ENCODE measurements at regions not wholly inside any gene's neighbourhood (a gene's known extent, or its start where the extent isn't known, plus 50 kb on each side); places are given as distances from the start of the nearest gene placed in this dataset.
"Not testable (repeated sequence)": the region's sequence is repeated elsewhere in the genome, so short reads cannot be mapped to it uniquely, and the experiment has no call there.

DNA sequence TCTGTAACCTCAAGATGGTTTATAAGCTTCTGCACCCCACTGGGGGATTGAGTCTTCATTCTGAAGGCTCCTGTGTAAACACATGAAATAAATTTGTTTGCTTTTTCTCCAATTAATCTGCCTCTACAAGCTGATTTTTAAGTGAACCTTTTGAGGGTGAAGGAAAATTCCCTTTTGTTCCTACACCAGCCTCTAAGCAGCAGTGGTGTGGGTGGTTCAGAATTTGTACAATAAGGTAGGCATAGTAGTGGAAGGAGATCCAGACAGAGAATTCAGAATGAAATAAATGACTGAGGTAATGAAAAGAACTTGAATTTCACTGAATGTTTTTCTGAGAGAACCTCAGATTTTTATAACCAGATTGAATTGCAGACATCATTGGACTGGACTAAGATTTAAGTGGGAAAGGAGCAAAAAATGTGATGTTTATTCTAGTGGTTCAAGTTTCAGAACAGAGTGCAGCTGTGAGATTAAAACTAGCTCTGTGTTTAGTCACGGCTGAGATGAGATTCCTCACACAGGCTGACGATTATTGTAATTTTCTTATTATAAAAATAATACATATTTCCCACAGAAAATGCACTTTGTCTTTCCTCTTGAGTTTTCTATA, 1162.2 kb downstream of the TYW1 start:
- no peak for DNase-seq (ENCODE audit: low read depth)

DNA sequence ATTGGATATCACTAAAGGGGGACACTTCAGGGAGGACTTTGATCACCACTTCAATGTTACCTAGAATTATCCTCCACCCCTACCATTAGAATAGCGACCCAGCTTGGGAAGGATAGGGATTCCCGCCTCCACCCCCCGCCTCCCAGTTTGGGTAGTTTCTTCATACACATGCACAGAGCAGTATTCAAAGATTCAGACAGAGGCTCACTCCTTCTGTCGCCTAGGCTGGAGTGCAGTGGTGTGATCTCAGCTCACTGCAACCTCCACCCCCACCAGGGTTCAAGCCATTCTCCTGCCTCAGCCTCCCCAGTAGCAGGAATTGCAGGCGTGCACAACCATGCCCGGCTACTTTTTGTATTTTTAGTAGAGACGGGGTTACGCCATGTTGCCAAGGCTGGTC, 1166.1 kb downstream of the TYW1 start:
- no peak for DNase-seq (ENCODE audit: low read depth)

DNA sequence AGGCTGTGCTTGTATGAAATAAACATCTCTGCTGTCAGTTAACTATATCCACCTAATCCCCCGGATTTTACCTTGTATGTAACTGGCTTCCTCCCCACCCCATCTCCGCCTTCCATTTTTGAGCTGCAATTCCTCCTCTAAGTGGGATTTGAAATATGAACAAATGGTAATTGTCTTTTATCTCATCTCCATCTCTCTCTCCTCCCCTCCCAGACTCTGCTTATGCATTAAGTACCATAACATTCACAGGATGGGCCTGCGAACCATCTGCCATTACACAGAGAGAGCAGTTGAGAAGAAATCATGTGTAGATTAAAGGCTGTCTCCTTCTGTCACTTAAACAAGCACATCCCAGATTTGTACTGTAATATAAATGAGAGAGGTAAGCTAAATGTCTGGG, 1169.9 kb downstream of the TYW1 start:
- DNase-seq (ENCODE audit: low read depth), result no peak

GRCh38 chr7:68173513-68173912, 1176.9 kb downstream of the TYW1 start:
- no peak for DNase-seq (ENCODE audit: low read depth)

DNA sequence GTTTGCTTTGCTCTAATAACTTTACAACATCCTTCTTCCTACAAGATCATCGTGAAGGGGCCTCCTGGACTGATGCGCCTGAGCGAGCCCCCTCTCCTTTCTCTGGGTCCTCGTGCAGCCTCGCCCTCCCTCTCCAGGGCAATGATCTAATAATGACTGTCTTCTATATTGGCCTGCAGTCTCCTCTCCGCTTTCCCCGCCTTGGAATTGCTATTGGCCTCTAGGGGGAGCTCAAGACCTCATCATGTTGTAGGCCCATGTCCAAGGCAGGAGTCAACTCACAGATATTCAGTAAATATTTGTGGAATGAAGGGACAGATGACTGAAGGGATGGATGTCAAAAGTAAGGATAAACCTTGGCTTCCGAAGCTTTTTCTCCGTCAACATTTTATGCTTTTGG, 1180.3 kb downstream of the TYW1 start:
- DNase-seq (ENCODE audit: low read depth), result peak; percentile 31

GRCh38 chr7:68180761-68181160, 1184.1 kb downstream of the TYW1 start:
- no peak for DNase-seq (ENCODE audit: low read depth)

- DNase-seq (ENCODE audit: low read depth), result no peak
Observed at GRCh38 chr7:68183176-68183575, 1186.5 kb downstream of the TYW1 start.

DNA sequence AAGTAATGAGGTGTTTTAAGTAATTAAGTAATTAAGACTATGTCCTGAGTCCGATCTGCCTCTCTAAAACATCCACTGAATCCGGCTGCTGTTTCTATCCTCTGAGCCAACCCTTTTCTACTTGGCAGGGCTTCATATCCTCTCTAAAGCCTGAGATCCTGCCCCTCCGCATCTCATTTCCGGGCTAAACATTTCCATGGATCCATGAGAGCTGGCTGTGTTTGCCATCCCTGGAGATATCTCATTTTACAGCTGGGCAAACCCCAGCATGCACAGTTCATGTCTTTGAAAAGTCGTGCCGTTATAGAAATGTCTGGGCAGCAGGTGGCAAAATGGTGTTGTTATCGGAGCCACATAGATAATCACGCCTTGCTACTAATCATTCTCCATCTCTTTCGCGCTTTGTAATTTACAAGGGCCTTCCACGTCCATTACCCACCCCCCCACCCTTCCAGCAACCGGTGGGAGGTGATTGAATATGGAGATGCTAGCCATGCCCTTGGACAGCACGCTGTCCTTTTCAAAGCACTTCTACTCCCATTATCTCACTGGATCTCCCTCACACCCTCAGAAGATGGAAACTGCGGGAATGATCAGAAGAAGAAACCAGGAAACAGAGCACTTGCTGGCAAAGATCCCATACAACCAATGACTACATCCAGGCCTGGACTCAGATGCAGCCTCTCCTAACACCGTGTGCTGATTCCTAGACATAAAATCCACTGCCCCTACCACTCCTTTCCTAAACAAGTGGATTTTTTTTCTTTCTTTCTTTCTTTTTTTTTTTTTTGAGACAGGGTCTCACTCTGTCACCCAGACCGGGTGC, 1189.2 kb downstream of the TYW1 start:
- no peak for DNase-seq (ENCODE audit: low read depth)

DNA sequence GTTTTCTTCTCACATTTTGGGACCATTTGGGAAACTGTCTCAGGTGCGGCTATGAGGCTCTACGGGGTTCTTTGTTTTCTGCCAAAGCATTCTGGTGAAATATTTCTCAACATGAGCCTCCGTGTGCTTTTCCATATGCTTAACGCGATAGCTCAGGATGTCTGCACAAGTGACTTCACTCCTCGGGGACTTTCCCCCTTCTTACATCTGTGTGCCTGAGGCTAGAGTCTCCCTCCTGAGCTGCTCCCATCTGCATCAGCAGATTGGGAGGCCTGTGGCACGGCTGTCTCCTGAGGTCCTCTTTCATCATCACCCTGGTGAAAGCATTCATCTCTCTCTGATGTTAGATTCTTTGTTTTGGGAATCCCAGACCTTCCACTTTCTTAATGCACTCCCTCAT, 1190.9 kb downstream of the TYW1 start:
- no peak for DNase-seq (ENCODE audit: low read depth)

GRCh38 chr7:68192941-68193340, 1196.3 kb downstream of the TYW1 start:
- DNase-seq (ENCODE audit: low read depth), result no peak

DNA sequence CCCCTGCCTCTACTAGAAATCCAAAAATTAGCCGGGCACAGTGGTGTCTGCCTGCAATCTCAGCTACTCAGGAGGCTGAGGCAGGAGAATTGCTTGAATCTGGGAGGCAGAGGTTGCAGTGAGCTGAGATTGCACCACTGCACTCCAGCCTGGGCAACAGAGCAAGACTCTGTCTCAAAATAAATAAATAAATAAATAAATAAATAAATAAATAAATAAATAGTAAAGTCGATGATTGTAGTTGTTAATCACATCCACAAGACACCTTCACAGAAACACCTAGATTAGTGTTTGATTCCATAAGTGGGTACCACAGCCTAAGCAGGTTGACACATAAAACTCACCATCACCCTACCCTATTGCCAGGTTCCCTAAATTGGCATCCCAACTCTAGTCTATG, 1199.0 kb downstream of the TYW1 start:
- DNase-seq (ENCODE audit: low read depth), result not testable (repeated sequence)

DNA sequence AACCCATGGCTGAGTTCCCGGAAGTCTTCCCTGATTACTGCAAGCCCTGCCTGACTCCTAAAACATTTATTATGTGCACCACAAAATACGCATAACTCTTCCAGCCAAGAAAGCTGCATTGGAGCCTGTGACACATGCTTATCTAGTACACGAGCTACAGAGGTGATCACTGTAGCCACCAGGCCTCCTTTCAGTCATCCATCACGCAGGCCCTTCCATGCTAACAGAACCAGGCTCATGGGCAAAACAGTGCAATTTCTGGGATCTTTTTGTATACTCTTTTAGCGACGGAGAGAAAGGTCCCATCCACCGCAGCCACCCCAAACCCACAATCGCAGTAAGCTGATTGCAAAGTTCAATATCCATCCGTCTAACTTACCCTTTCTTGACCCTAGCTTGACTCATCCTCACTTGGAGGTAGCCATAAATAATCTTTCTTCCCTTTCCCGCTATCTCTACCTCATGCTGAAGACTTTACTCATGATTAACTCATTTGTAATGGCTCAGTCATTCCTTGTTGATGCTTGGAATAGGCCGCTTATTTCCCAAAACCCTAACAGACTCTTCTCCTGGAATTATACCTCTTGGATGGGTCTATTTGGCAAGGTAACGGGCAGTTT, 1203.5 kb downstream of the TYW1 start:
- DNase-seq (ENCODE audit: low read depth), result no peak

DNA sequence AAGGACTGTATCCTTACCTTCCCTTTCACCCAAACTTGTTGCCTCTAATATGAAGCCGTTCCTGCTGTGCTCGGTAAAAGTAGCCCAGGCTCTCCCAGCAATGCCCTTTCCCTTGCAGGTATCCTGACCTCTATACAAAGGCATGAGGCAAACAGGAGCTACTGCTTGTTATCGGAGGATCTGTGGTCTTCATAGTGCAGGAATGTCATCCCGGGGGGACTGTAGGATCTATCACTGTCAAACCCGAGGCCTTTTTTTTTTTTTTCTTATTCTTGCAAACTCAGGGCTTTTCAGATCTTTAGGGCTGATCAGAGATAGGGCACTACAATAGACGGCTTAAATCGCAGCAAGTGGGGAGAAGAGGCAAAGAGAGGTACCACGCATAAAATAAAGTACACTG, 1206.6 kb downstream of the TYW1 start:
- DNase-seq (ENCODE audit: low read depth), result no peak

DNA sequence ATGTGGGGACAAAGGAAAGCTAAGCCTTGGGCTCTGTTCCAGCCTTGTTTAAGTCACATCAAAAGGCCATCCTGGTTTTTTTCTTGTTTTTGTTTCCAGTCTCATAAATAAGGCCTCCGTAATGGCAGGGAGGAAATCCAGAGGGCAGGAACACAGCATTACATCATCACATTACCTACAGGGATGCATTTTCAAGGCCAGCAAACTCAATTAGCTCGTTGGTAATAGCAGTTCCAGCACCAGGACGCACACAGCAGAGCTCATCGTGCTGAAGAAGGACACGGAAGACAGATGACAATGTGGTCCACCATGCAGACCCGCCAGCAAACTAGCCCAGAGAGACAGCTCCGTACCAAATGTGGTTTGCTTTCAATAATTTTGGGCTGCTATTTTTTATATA, 1209.2 kb downstream of the TYW1 start:
- DNase-seq (ENCODE audit: low read depth), result no peak

- no peak for DNase-seq (ENCODE audit: low read depth)
Observed at GRCh38 chr7:68206946-68207485, 1210.4 kb downstream of the TYW1 start.

- DNase-seq (ENCODE audit: low read depth), result no peak
Observed at GRCh38 chr7:68207676-68208075, 1211.0 kb downstream of the TYW1 start.

DNA sequence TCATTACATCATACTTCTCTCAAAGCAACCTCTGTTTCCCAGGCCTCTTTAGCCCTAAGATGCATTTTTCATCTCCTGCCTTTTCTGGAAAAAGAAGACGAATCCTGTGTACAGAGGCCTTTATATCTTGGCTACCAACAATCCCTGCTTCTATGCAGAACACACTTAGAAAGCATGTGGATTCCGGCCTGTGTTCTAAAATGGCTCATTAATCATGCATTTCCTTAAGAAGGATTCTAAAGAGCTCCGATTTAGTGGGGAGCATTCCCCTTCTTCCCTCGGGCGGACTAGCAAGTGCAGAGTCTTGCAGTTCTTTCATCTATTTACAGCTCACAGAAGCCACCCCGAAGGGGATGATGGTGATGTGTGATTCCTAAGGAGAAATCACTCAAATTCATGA, 1212.9 kb downstream of the TYW1 start:
- DNase-seq (ENCODE audit: low read depth), result no peak

GRCh38 chr7:68213838-68214237, 1217.2 kb downstream of the TYW1 start:
- no peak for DNase-seq (ENCODE audit: low read depth)

DNA sequence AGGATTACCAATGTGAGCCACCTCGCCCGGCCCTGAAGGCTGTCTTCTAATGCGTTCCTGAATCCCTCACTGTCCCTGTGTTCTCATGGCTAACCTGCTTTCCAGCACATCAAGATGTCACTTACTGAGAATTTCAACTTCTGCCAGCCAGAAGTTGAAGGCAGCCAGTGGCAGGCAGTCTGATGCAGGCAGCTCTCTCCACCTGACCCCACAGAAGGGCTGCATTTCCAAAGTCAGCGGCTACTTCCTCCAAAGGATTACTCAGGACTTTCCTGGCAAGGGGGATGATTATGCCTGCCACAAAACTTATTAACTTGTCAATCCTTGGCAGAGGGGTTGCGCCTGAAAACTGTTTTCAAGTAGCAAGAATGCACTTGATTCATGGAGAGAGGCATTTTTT, 1219.4 kb downstream of the TYW1 start:
- no peak for DNase-seq (ENCODE audit: low read depth)

- DNase-seq (ENCODE audit: low read depth), result no peak
Observed at GRCh38 chr7:68217426-68217825, 1220.8 kb downstream of the TYW1 start.

- no peak for DNase-seq (ENCODE audit: low read depth)
Observed at GRCh38 chr7:68218461-68218860, 1221.8 kb downstream of the TYW1 start.

DNA sequence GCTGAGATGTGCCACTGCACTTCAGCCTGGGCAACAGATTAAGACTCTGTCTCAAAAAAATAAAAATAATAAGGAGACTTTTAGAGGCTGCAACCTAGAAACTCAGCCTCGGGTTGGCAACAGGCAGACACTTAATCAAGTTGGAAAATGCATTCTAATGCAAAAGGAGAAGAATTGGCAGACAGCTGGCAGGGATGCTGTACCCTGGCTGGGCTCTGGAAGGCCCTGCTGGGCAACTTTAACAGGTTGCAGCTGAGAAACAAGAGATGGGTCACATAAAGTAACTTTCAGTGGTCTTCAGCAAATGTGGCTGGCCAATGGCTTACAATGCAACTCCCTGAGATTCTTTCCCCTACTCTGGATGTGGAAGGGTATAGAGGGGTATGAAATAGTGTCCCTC, 1225.7 kb downstream of the TYW1 start:
- no peak for DNase-seq (ENCODE audit: low read depth)
